Activated naive CD4-positive, alpha-beta T cell treated with anti-CD3 and anti-CD28 coated beads, Interleukin-2, amount 50 U/mL, for 72 hours (primary cell): ENCODE measurements at regions not wholly inside any gene's neighbourhood (a gene's known extent, or its start where the extent isn't known, plus 50 kb on each side); places are given as distances from the start of the nearest gene placed in this dataset.

Source experiments
- ATAC-seq, 2 donors: fragments of 150-1000 bp; cut with Tn5 transposase; 2 replicates each; pipeline ENCODE4 v1.10.0; 2021; ENCODE audit warnings: mild to moderate bottlenecking in 2 of 2, moderate library complexity in 2 of 2
- DNase-seq, 2 donors: peaks; one replicate each; pipeline ENCODE4 v3.0.0; 2021 to 2022; ENCODE audit warnings: low spot score in 2 of 2
- H3K27ac Mint-ChIP-seq, 2 donors: one replicate each; pipeline ENCODE4 v1.8.0; 2022; ENCODE audit warnings: mild to moderate bottlenecking in 2 of 2, mixed read lengths in 2 of 2
- H3K36me3 Mint-ChIP-seq, 2 donors: one replicate each; pipeline ENCODE4 v1.8.0; 2022; ENCODE audit warnings: mixed read lengths in 2 of 2
- H3K9me3 Mint-ChIP-seq, 2 donors: one replicate each; pipeline ENCODE4 v1.8.0; 2022; ENCODE audit warnings: mixed read lengths in 2 of 2

GRCh38 chr21:41016472-41016871 is 151.5 kb upstream of the BACE2 start:
- no peak overlapping the region for H3K27ac Mint-ChIP-seq
- no peaks in the 10 kb centered on the region for H3K9me3 Mint-ChIP-seq
- no peak for ATAC-seq
- DNase-seq = no peak
- no peaks in the 10 kb centered on the region for H3K36me3 Mint-ChIP-seq

GRCh38 chr21:41018431-41018830 is 149.5 kb upstream of the BACE2 start:
- no peaks in the 10 kb centered on the region for H3K9me3 Mint-ChIP-seq
- ATAC-seq (no peak), DNase-seq (no peak)
- H3K36me3 Mint-ChIP-seq = no peaks in the 10 kb centered on the region
- no peak overlapping the region for H3K27ac Mint-ChIP-seq

GRCh38 chr21:41023936-41024335 is 144.0 kb upstream of the BACE2 start:
- Mint-ChIP-seq H3K9me3 (peaks cover 0 to 6% of the 10 kb centered on the region in 2 donors), H3K27ac (no peak overlapping the region), H3K36me3 (no peaks in the 10 kb centered on the region)
- ATAC-seq (no peak), DNase-seq (no peak)

GRCh38 chr21:41024341-41024740 is 143.6 kb upstream of the BACE2 start:
- no peak overlapping the region for H3K27ac Mint-ChIP-seq
- ATAC-seq (no peak), DNase-seq (no peak)
- no peaks in the 10 kb centered on the region for H3K36me3 Mint-ChIP-seq
- peaks cover 0 to 6% of the 10 kb centered on the region in 2 donors for H3K9me3 Mint-ChIP-seq

GRCh38 chr21:41024746-41025254 is 143.2 kb upstream of the BACE2 start:
- ATAC-seq = no peak
- Mint-ChIP-seq H3K27ac (no peak overlapping the region), H3K9me3 (peaks cover 0 to 6% of the 10 kb centered on the region in 2 donors), H3K36me3 (no peaks in the 10 kb centered on the region)
- DNase-seq = no peak

GRCh38 chr21:41029571-41029970 is 138.4 kb upstream of the BACE2 start:
- Mint-ChIP-seq H3K9me3 (peaks cover 0 to 6% of the 10 kb centered on the region in 2 donors), H3K36me3 (no peaks in the 10 kb centered on the region), H3K27ac (no peak overlapping the region)
- no peak for DNase-seq
- no peak for ATAC-seq

DNA sequence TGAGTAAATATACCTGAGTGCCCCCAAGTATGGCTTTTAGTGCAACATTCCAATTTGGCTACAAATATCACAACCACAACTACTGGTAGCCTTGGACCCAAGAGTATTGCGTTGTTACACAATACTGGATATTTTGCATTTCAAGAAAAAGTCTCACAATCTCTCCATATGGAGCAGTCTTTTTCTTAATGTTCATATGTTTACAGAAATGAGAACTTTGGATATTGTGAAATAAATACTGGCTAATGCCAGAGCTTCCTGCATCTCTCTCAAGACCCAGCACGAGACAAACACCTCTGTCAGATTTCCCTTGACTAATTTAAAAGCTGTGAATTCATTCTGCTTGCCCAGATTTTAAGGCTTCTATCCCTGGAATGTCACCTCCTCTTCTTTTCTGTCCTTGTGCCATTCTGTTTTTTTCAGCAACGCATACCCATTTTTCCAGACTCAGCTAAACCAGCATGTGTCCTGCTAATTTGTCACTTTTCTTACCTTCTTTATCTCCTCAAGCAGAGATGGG is 136.2 kb upstream of the BACE2 start:
- ATAC-seq (no peak), DNase-seq (no peak)
- no peak overlapping the region for H3K27ac Mint-ChIP-seq
- H3K36me3 Mint-ChIP-seq = no peaks in the 10 kb centered on the region
- peaks cover 0 to 3% of the 10 kb centered on the region in 2 donors for H3K9me3 Mint-ChIP-seq

DNA sequence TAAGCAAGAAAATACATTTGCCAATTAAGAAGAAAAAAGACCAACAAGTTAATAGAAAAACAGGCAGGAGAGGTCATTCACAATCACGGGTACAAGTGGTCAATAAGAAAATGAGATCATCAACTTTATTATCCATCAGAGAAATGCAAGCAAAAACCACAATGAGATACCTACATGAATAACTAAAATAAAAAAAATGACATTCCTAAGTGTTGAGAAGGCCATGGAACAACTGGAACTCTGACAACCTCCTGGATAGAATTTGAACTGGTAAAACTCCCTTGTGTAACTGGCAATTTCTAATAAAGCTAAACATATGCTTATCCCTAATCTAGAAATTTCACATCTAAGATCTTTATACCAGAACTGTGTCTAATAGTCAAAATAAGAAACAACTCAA is 135.4 kb upstream of the BACE2 start:
- H3K27ac Mint-ChIP-seq = no peak overlapping the region
- no peak for ATAC-seq
- H3K9me3 Mint-ChIP-seq = no peaks in the 10 kb centered on the region
- DNase-seq = no peak
- H3K36me3 Mint-ChIP-seq = no peaks in the 10 kb centered on the region

GRCh38 chr21:41037212-41037611 is 130.7 kb upstream of the BACE2 start:
- Mint-ChIP-seq H3K27ac (no peak overlapping the region), H3K36me3 (no peaks in the 10 kb centered on the region), H3K9me3 (no peaks in the 10 kb centered on the region)
- DNase-seq (no peak), ATAC-seq (no peak)

DNA sequence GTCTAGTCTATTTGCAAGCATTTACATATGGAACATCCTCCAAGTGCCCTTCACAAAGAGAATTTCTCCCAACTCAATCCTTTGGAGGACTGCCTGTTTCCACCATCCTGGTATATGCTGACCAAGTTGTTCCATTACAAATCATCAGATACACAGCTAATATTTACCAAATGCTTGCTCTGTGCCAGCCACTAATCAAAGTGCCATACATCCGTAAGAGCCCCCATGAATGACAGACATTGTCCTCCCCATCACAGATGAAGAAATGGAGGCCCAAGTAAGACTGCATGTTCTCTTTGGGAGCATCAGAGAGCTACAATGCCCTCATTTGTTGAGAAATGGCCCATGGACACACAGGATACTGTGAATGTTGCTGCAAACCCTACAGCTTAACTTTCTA is 130.0 kb upstream of the BACE2 start:
- no peaks in the 10 kb centered on the region for H3K36me3 Mint-ChIP-seq
- ATAC-seq (no peak), DNase-seq (no peak)
- H3K9me3 Mint-ChIP-seq = no peaks in the 10 kb centered on the region
- no peak overlapping the region for H3K27ac Mint-ChIP-seq

- no peak for DNase-seq
- no peaks in the 10 kb centered on the region for H3K9me3 Mint-ChIP-seq
- ATAC-seq = no peak
- no peaks in the 10 kb centered on the region for H3K36me3 Mint-ChIP-seq
- H3K27ac Mint-ChIP-seq = no peak overlapping the region
These were observed 124.9 kb upstream of the BACE2 start for GRCh38 chr21:41043014-41043413.

DNA sequence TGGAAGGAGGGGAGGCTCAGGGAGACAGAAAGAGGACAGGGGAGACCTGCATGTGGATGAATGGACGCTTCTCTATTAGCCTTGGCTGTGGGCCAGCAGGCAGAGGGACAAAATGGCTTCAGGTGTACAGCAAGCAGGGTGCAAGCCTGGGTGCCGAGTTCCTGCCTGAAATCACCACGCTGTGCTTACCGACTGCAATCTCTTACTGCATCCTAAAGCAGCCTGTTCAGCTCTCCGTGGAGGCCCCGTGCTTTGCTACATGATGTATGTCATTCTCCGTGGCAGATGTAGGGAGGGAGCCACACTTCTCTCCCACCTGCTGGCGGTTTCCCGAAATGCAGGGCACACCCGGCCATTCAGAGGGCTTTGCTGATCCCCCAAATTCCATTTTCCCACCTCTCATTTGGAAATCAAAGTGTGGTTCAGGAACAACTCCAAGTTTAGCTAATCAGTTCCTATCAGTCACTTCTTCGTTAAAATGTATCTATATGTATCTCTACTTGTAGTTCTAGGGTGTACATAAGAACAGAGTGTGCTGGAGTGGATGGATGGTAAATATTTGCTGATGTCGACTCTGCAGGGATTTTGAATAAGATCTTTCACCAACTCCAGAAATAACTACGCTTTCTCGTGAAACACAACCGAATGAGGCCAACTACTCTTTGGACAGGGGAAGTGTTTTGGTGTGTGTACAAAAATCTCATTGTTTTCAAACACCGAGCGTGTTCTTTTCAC is 122.3 kb upstream of the BACE2 start:
- Mint-ChIP-seq H3K27ac (no peak overlapping the region), H3K36me3 (no peaks in the 10 kb centered on the region), H3K9me3 (no peaks in the 10 kb centered on the region)
- ATAC-seq = no peak
- no peak for DNase-seq

- DNase-seq (no peak), ATAC-seq (no peak)
- Mint-ChIP-seq H3K36me3 (no peaks in the 10 kb centered on the region), H3K9me3 (no peaks in the 10 kb centered on the region), H3K27ac (no peak overlapping the region)
These were observed 119.8 kb upstream of the BACE2 start for GRCh38 chr21:41048145-41048544.

GRCh38 chr21:41048623-41049022 is 119.3 kb upstream of the BACE2 start:
- Mint-ChIP-seq H3K27ac (no peak overlapping the region), H3K9me3 (no peaks in the 10 kb centered on the region), H3K36me3 (no peaks in the 10 kb centered on the region)
- DNase-seq (no peak), ATAC-seq (no peak)

DNA sequence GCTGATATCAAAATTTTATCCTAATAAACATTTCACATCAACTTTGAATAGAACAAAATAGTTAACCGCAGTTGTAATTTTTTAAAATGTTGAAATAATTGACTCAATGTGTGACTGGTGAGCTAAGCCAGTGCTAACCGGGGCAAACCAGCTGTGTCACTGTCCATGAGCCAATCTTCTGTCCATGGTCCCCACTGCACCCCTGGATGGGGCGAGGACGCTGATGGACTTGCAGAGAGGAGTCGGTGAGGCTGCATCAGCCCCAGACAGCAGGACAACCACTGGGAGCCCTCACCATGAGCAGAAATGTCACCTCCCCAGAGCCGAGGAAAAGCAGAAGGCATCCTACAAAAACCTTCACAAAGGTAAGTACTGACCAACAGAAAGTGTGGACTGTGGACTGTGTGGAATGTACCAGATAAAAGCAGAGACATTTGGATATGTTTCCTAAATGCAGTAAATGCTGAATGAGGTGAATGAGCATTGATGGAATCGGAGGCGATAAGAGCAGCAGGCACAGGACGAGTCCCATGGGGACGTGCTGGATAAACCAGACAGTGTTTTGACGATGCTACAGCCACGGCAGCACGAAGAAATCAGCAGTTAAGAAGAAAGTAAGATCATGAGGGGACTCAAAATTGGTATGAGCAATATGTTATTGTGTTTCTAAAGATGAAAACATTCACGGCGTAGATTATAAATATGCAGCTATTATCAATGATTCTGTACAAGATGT is 115.0 kb upstream of the BACE2 start:
- no peaks in the 10 kb centered on the region for H3K9me3 Mint-ChIP-seq
- H3K27ac Mint-ChIP-seq = no peak overlapping the region
- no peaks in the 10 kb centered on the region for H3K36me3 Mint-ChIP-seq
- DNase-seq = no peak
- no peak for ATAC-seq

- no peak for ATAC-seq
- H3K36me3 Mint-ChIP-seq = no peaks in the 10 kb centered on the region
- H3K9me3 Mint-ChIP-seq = no peaks in the 10 kb centered on the region
- no peak overlapping the region for H3K27ac Mint-ChIP-seq
- no peak for DNase-seq
These were observed 113.9 kb upstream of the BACE2 start for GRCh38 chr21:41054018-41054578.

- ATAC-seq = no peak
- Mint-ChIP-seq H3K27ac (no peak overlapping the region), H3K36me3 (no peaks in the 10 kb centered on the region), H3K9me3 (no peaks in the 10 kb centered on the region)
- no peak for DNase-seq
These were observed 112.7 kb upstream of the BACE2 start for GRCh38 chr21:41055266-41055665.
